ENCODE measurements at regions not wholly inside any gene's neighbourhood (a gene's known extent, or its start where the extent isn't known, plus 50 kb on each side); places are given as distances from the start of the nearest gene placed in this dataset.

DNA sequence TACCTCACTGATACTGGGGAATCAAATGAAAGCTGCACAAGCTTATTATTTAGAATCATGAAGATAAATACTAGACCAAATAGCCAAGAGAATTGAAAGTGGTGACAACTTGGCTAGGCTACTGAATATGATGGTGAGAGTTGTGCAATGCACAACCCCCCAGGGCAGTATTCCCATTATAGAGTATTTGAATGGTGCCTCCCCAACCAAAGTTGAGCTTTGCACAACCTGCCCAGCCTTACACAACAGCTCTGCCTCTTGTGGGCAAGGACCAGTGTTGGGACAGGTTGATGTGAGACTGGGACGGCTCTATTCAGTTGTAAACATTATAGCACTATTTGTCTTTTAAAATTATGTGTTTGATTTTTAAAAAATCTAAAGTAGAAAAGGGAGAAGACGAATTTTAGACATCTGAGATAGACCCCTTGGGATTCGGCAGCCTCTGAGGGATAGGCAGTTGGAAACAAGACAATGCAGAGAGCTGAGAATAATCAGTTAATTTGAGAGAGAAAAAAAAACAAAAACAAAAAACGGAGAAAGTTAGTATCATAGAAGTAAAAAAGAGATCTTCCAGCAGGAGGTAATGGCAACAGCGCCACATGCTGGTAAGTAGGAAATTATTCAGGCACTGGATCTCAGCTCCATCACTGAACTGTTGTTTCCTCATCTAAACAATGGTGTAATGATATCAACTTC, 91.0 kb upstream of the KCNA3 start:
- H3K4me3 Mint-ChIP-seq, result no peak overlapping the region
- Histone ChIP-seq H3K36me3 (ENCODE audit: insufficient read depth, low read length) (no peaks in the 10 kb centered on the region), H3K4me1 (ENCODE audit: insufficient read depth, low read length) (no peaks in the 10 kb centered on the region), H3K27ac (ENCODE audit: low read depth, low read length) (no peak overlapping the region), H3K9me3 (ENCODE audit: low read length) (no peaks in the 10 kb centered on the region), H3K4me3 (ENCODE audit: low read length) (no peak overlapping the region), H3K27me3 (ENCODE audit: insufficient read depth, low read length, poor library complexity, severe bottlenecking) (no peaks in the 10 kb centered on the region)
- peaks cover 4 to 30% of the 10 kb centered on the region in 2 donors for H3K27me3 Mint-ChIP-seq
- CTCF ChIA-PET, result interaction anchor here (0.6 to 11.9 kb wide), 45 partner anchors 8 to 569 kb away, joined by 3 to 135 read pairs (median 5); partner anchors contain the start of genes KCNA2 and KCNA3
- no peaks in the 10 kb centered on the region for H3K9me3 Mint-ChIP-seq
- DNase-seq, result peak; percentile 24 to 72 (median 57)
- peaks cover 4 to 6% (median 5%) of the 10 kb centered on the region in 3 donors for H3K4me1 Mint-ChIP-seq
- POLR2A ChIA-PET, result interaction anchor here (1.1 to 1.7 kb wide), 3 partner anchors 92 to 146 kb away, joined by 3 to 27 read pairs (median 6); partner anchors contain the start of gene KCNA3
- H3K27ac Mint-ChIP-seq, result peak overlapping the region in 1 of 8 donors; percentile 58
- peaks cover 0 to 2% (median 0%) of the 10 kb centered on the region in 3 donors for H3K36me3 Mint-ChIP-seq

DNA sequence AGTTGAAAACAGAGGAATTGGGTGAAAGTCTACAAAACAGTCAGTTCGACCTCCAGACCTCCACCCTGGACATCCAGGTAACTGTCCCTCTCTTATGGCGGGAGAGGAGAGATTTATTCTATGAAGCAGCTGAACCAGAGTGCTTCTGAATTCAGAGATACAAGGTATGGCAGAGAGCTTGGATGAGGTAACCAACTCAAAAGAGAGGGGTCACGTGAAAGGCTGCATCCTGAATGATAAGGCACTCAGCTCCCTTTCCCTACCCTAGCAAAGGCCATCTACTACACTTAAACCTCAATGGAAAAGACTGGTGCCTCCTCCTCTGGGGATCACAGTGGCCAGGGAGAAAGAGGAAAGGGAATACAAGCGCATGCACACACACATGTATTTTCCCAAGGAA, 88.4 kb upstream of the KCNA3 start:
- peaks cover 4 to 6% (median 5%) of the 10 kb centered on the region in 3 donors for H3K4me1 Mint-ChIP-seq

DNA sequence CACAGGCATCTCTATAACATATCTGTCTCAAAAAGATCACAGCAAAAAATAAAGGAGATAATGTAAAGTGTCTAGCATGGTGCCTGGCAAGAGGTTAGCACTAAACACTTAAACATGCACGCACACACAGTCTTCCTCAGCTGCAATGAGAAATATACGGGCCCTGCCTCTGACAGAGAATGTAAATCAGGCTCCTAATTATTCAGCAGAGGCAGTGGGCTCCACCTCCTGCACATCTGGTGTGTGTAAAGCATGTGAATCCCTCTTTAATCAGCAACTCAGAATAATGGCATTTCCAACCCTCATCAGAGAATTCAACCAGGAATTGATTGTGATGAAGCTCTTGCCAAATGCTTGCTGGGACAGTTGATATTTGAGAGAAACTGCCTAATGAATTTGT, 85.6 kb upstream of the KCNA3 start:
- no peak overlapping the region for H3K27ac ChIP-seq (ENCODE audit: low read depth, low read length)
- no peaks in the 10 kb centered on the region for H3K36me3 ChIP-seq (ENCODE audit: insufficient read depth, low read length)
- Mint-ChIP-seq H3K4me3 (no peak overlapping the region), H3K4me1 (no peaks in the 10 kb centered on the region), H3K36me3 (peaks cover 0 to 2% (median 0%) of the 10 kb centered on the region in 3 donors), H3K27me3 (peaks cover 11 to 35% of the 10 kb centered on the region in 2 donors), H3K27ac (no peak overlapping the region), H3K9me3 (peaks cover 0 to 4% (median 2%) of the 10 kb centered on the region in 5 donors)
- DNase-seq, result no peak
- ChIA-PET POLR2A (no interaction called here), CTCF (interaction anchor here (11.9 kb wide), 1 partner anchor 140 kb away, joined by 135 read pairs; no protein-coding TSS in a partner anchor)
- no peaks in the 10 kb centered on the region for H3K4me1 ChIP-seq (ENCODE audit: insufficient read depth, low read length)
- H3K27me3 ChIP-seq (ENCODE audit: insufficient read depth, low read length, poor library complexity, severe bottlenecking), result no peaks in the 10 kb centered on the region
- H3K9me3 ChIP-seq (ENCODE audit: low read length), result no peaks in the 10 kb centered on the region
- no peak overlapping the region for H3K4me3 ChIP-seq (ENCODE audit: low read length)

More for the DNA sequence above, 88.4 kb upstream of the KCNA3 start:
- H3K36me3 Mint-ChIP-seq, result peaks cover 0 to 2% (median 0%) of the 10 kb centered on the region in 3 donors
- no peak overlapping the region for H3K27ac ChIP-seq (ENCODE audit: low read depth, low read length)
- CTCF ChIA-PET, result interaction anchor here (1.5 to 11.9 kb wide), 6 partner anchors 19 to 143 kb away, joined by 4 to 135 read pairs (median 34); partner anchors contain the start of gene KCNA3
- H3K27me3 ChIP-seq (ENCODE audit: insufficient read depth, low read length, poor library complexity, severe bottlenecking), result no peaks in the 10 kb centered on the region
- no peak for DNase-seq
- peaks cover 8 to 22% of the 10 kb centered on the region in 2 donors for H3K27me3 Mint-ChIP-seq
- H3K9me3 ChIP-seq (ENCODE audit: low read length), result no peaks in the 10 kb centered on the region
- no peak overlapping the region for H3K4me3 ChIP-seq (ENCODE audit: low read length)
- no peak overlapping the region for H3K4me3 Mint-ChIP-seq
- peak overlapping the region in 1 of 8 donors; percentile 6 for H3K27ac Mint-ChIP-seq
- no peaks in the 10 kb centered on the region for H3K4me1 ChIP-seq (ENCODE audit: insufficient read depth, low read length)
- POLR2A ChIA-PET, result no interaction called here
- no peaks in the 10 kb centered on the region for H3K9me3 Mint-ChIP-seq
- H3K36me3 ChIP-seq (ENCODE audit: insufficient read depth, low read length), result no peaks in the 10 kb centered on the region

DNA sequence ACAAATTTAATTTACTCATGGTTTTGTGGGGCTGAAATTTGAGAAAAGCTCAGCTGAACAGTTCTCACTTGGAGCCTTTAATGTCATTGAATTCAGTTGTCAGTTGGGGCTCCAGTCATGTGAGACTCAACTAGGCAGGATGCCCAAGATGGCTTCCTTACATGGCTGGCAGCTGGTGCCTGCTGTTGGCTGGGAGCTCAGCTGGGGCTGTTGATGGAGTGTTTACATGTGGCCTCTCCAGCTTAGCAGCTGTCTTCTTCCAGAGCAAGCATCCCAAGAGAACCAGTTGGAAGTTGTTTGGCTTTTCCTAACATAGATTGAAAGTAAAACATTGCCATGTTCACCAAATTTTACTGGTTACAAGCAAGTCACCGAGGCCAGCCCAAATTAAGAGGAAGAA, 81.8 kb upstream of the KCNA3 start:
- CTCF ChIA-PET, result interaction anchor here (1.2 to 11.9 kb wide), 3 partner anchors 9 to 136 kb away, joined by 3 to 135 read pairs (median 4); no protein-coding TSS in a partner anchor
- DNase-seq, result no peak
- Histone ChIP-seq H3K27ac (ENCODE audit: low read depth, low read length) (no peak overlapping the region), H3K4me1 (ENCODE audit: insufficient read depth, low read length) (no peaks in the 10 kb centered on the region), H3K9me3 (ENCODE audit: low read length) (no peaks in the 10 kb centered on the region), H3K36me3 (ENCODE audit: insufficient read depth, low read length) (no peaks in the 10 kb centered on the region), H3K4me3 (ENCODE audit: low read length) (no peak overlapping the region), H3K27me3 (ENCODE audit: insufficient read depth, low read length, poor library complexity, severe bottlenecking) (no peaks in the 10 kb centered on the region)
- Mint-ChIP-seq H3K4me3 (no peak overlapping the region), H3K9me3 (peaks cover 0 to 6% (median 2%) of the 10 kb centered on the region in 5 donors), H3K36me3 (peaks cover 0 to 2% (median 0%) of the 10 kb centered on the region in 3 donors), H3K4me1 (no peaks in the 10 kb centered on the region), H3K27ac (no peak overlapping the region), H3K27me3 (peaks cover 16 to 42% of the 10 kb centered on the region in 2 donors)
- POLR2A ChIA-PET, result no interaction called here

DNA sequence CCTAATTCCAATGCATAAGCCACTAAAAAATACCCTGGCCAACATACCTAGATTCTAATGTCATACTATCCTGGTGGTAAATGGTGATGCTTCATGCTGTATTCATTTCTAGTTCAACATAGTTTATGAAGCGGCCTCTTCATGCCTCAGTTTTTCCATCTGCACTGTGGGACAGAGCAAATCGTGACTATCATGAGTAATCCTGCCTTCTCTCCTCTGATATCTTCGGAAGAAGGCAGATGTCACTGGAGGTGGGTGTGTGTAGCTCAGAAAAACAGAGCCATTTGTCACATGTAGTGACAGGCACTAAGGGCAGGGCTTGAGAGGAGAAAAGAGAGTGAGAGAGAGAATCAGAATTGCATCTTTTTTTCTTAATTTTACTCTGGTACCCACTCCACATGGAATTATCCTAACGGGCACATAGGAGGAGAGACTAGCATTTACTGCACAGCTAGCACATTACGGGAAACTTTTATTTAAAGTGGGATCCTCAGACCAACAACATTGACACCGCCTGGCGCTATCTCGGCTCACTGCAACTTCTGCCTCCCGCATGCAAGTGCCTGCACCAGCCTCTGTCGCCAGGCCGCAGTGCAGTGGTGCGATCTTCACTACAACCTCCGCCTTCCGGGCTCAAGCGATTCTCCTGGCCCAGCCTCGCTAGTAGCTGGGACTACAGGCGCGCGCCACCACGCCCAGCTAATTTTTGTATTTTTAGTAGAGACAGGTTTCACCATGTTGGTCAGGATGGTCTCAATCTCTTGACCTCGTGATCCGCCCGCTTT, 78.4 kb upstream of the KCNA3 start:
- CTCF ChIA-PET, result interaction anchor here (1.0 to 1.1 kb wide), 2 partner anchors 13 to 133 kb away, joined by 3 to 5 read pairs; no protein-coding TSS in a partner anchor
- Mint-ChIP-seq H3K9me3 (peaks cover 0 to 6% (median 2%) of the 10 kb centered on the region in 5 donors), H3K27ac (no peak overlapping the region), H3K4me3 (no peak overlapping the region), H3K36me3 (no peaks in the 10 kb centered on the region), H3K4me1 (no peaks in the 10 kb centered on the region), H3K27me3 (peaks cover 26 to 42% of the 10 kb centered on the region in 2 donors)
- no peak for DNase-seq
- Histone ChIP-seq H3K36me3 (ENCODE audit: insufficient read depth, low read length) (no peaks in the 10 kb centered on the region), H3K4me1 (ENCODE audit: insufficient read depth, low read length) (no peaks in the 10 kb centered on the region), H3K27ac (ENCODE audit: low read depth, low read length) (no peak overlapping the region), H3K4me3 (ENCODE audit: low read length) (no peak overlapping the region), H3K9me3 (ENCODE audit: low read length) (no peaks in the 10 kb centered on the region), H3K27me3 (ENCODE audit: insufficient read depth, low read length, poor library complexity, severe bottlenecking) (no peaks in the 10 kb centered on the region)
- POLR2A ChIA-PET, result no interaction called here

DNA sequence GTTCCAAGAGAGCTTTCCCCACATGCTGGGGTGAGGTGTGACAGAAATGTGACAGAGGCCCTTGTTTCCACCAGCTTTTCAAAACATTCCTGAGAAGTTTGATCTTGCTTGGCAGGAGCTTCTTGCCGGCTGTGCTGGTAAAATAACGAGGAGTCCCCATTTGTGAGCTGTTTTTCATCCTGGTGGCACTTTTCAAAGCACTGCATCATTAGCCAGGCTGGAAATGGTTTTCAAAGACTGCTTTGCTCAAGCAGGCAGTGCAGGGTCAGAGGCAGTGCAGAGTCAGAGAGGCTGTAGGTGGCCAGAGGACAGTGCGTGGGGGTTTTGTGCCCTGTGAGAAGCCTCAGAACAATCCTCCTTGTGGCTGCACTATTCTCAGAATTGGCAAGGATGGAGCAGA, 75.8 kb upstream of the KCNA3 start:
- H3K27ac ChIP-seq (ENCODE audit: low read depth, low read length), result no peak overlapping the region
- H3K9me3 Mint-ChIP-seq, result peaks cover 0 to 2% (median 0%) of the 10 kb centered on the region in 5 donors
- H3K36me3 ChIP-seq (ENCODE audit: insufficient read depth, low read length), result no peaks in the 10 kb centered on the region
- H3K4me3 Mint-ChIP-seq, result no peak overlapping the region
- H3K4me1 ChIP-seq (ENCODE audit: insufficient read depth, low read length), result no peaks in the 10 kb centered on the region
- H3K27me3 ChIP-seq (ENCODE audit: insufficient read depth, low read length, poor library complexity, severe bottlenecking), result no peaks in the 10 kb centered on the region
- H3K4me1 Mint-ChIP-seq, result no peaks in the 10 kb centered on the region
- H3K27ac Mint-ChIP-seq, result no peak overlapping the region
- no peaks in the 10 kb centered on the region for H3K9me3 ChIP-seq (ENCODE audit: low read length)
- CTCF ChIA-PET, result no interaction called here
- POLR2A ChIA-PET, result no interaction called here
- H3K36me3 Mint-ChIP-seq, result no peaks in the 10 kb centered on the region
- no peak for DNase-seq
- H3K4me3 ChIP-seq (ENCODE audit: low read length), result no peak overlapping the region
- peaks cover 19 to 32% of the 10 kb centered on the region in 2 donors for H3K27me3 Mint-ChIP-seq

DNA sequence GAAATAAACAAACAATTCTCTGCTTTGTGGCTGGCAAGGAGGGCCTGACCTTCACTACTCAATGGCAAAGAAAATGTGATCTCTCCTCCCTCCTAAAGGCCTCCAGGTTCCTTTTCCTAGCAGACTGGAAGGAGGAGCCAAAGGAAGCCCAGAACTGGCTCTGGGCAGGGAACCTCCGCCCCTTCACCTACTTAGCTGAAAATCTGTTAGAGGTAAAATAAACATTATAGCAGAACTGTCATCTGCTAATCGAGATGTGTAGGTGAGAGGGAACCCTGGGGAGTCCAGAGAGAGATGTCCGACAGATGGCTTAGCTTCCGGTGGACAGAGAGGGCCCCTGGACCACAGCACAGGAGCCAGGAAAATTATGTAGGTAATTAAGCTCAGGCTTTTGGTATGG, 75.2 kb upstream of the KCNA3 start:
- H3K4me1 Mint-ChIP-seq, result no peaks in the 10 kb centered on the region
- CTCF ChIA-PET, result no interaction called here

More for the DNA sequence above, 75.2 kb upstream of the KCNA3 start:
- Histone ChIP-seq H3K9me3 (ENCODE audit: low read length) (no peaks in the 10 kb centered on the region), H3K4me3 (ENCODE audit: low read length) (no peak overlapping the region), H3K4me1 (ENCODE audit: insufficient read depth, low read length) (no peaks in the 10 kb centered on the region), H3K27ac (ENCODE audit: low read depth, low read length) (no peak overlapping the region), H3K36me3 (ENCODE audit: insufficient read depth, low read length) (no peaks in the 10 kb centered on the region), H3K27me3 (ENCODE audit: insufficient read depth, low read length, poor library complexity, severe bottlenecking) (no peaks in the 10 kb centered on the region)
- POLR2A ChIA-PET, result no interaction called here
- peaks cover 0 to 2% (median 0%) of the 10 kb centered on the region in 5 donors for H3K9me3 Mint-ChIP-seq
- H3K27ac Mint-ChIP-seq, result no peak overlapping the region
- H3K36me3 Mint-ChIP-seq, result no peaks in the 10 kb centered on the region
- no peak overlapping the region for H3K4me3 Mint-ChIP-seq
- DNase-seq, result no peak
- peaks cover 22 to 35% of the 10 kb centered on the region in 2 donors for H3K27me3 Mint-ChIP-seq
